ENCODE measurements at regions not wholly inside any gene's neighbourhood (a gene's known extent, or its start where the extent isn't known, plus 50 kb on each side); places are given as distances from the start of the nearest gene placed in this dataset.

GRCh38 chrX:110408949-110409588 is 50.4 kb downstream of the RTL9 start:
- DNase-seq: no peak
- in situ Hi-C loops (cut with HindIII; ENCODE audit: low pct_ligation_motif_present, low pct_unique_long_range_greater_than_20kb, low sequenced_read_pairs): loop anchor here (25.0 kb wide), 1 partner anchor 247 kb away; no protein-coding TSS in a partner anchor

GRCh38 chrX:110409925-110410324 is 51.3 kb downstream of the RTL9 start:
- in situ Hi-C loops (cut with HindIII; ENCODE audit: low pct_ligation_motif_present, low pct_unique_long_range_greater_than_20kb, low sequenced_read_pairs): loop anchor here (25.0 kb wide), 1 partner anchor 248 kb away; no protein-coding TSS in a partner anchor
- DNase-seq: peak; percentile 40

GRCh38 chrX:110410603-110411002 is 52.0 kb downstream of the RTL9 start:
- no peak for DNase-seq
- in situ Hi-C loops (cut with HindIII; ENCODE audit: low pct_ligation_motif_present, low pct_unique_long_range_greater_than_20kb, low sequenced_read_pairs): loop anchor here (25.0 kb wide), 1 partner anchor 248 kb away; no protein-coding TSS in a partner anchor

- in situ Hi-C loops (cut with HindIII; ENCODE audit: low pct_ligation_motif_present, low pct_unique_long_range_greater_than_20kb, low sequenced_read_pairs): loop anchor here (25.0 kb wide), 1 partner anchor 251 kb away; no protein-coding TSS in a partner anchor
- DNase-seq: peak; percentile 59
Measured at GRCh38 chrX:110412971-110413726, 54.5 kb downstream of the RTL9 start.

GRCh38 chrX:110413727-110414124 is 55.1 kb downstream of the RTL9 start:
- in situ Hi-C loops (cut with HindIII; ENCODE audit: low pct_ligation_motif_present, low pct_unique_long_range_greater_than_20kb, low sequenced_read_pairs): loop anchor here (25.0 kb wide), 1 partner anchor 251 kb away; no protein-coding TSS in a partner anchor
- no peak for DNase-seq

GRCh38 chrX:110414273-110414672 is 55.6 kb downstream of the RTL9 start:
- no peak for DNase-seq
- in situ Hi-C loops (cut with HindIII; ENCODE audit: low pct_ligation_motif_present, low pct_unique_long_range_greater_than_20kb, low sequenced_read_pairs): loop anchor here (25.0 kb wide), 1 partner anchor 252 kb away; no protein-coding TSS in a partner anchor

- in situ Hi-C loops (cut with HindIII; ENCODE audit: low pct_ligation_motif_present, low pct_unique_long_range_greater_than_20kb, low sequenced_read_pairs): loop anchor here (25.0 kb wide), 1 partner anchor 253 kb away; no protein-coding TSS in a partner anchor
- DNase-seq: no peak
Measured at GRCh38 chrX:110414679-110415439, 56.2 kb downstream of the RTL9 start.

- in situ Hi-C loops (cut with HindIII; ENCODE audit: low pct_ligation_motif_present, low pct_unique_long_range_greater_than_20kb, low sequenced_read_pairs): loop anchor here (25.0 kb wide), 1 partner anchor 253 kb away; no protein-coding TSS in a partner anchor
- DNase-seq: peak; percentile 22
Measured at GRCh38 chrX:110415440-110416170, 57.0 kb downstream of the RTL9 start.

- in situ Hi-C loops (cut with HindIII; ENCODE audit: low pct_ligation_motif_present, low pct_unique_long_range_greater_than_20kb, low sequenced_read_pairs): loop anchor here (25.0 kb wide), 1 partner anchor 255 kb away; no protein-coding TSS in a partner anchor
- DNase-seq: no peak
Measured at GRCh38 chrX:110417128-110417527, 58.5 kb downstream of the RTL9 start.

GRCh38 chrX:110418316-110419235 is 59.9 kb downstream of the RTL9 start:
- peak; percentile 20 for DNase-seq
- in situ Hi-C loops (cut with HindIII; ENCODE audit: low pct_ligation_motif_present, low pct_unique_long_range_greater_than_20kb, low sequenced_read_pairs): loop anchor here (25.0 kb wide), 1 partner anchor 256 kb away; no protein-coding TSS in a partner anchor

GRCh38 chrX:110419512-110419911 is 60.9 kb downstream of the RTL9 start:
- in situ Hi-C loops (cut with HindIII; ENCODE audit: low pct_ligation_motif_present, low pct_unique_long_range_greater_than_20kb, low sequenced_read_pairs): loop anchor here (25.0 kb wide), 1 partner anchor 257 kb away; no protein-coding TSS in a partner anchor

GRCh38 chrX:110420771-110421499 is 62.3 kb downstream of the RTL9 start:
- in situ Hi-C loops (cut with HindIII; ENCODE audit: low pct_ligation_motif_present, low pct_unique_long_range_greater_than_20kb, low sequenced_read_pairs): loop anchor here (25.0 kb wide), 1 partner anchor 259 kb away; no protein-coding TSS in a partner anchor

More at GRCh38 chrX:110419512-110419911, 60.9 kb downstream of the RTL9 start:
- no peak for DNase-seq

GRCh38 chrX:110421500-110422455 is 63.1 kb downstream of the RTL9 start:
- DNase-seq: no peak
- in situ Hi-C loops (cut with HindIII; ENCODE audit: low pct_ligation_motif_present, low pct_unique_long_range_greater_than_20kb, low sequenced_read_pairs): loop anchor here (25.0 kb wide), 1 partner anchor 259 kb away; no protein-coding TSS in a partner anchor

More at GRCh38 chrX:110420771-110421499, 62.3 kb downstream of the RTL9 start:
- DNase-seq: no peak

- in situ Hi-C loops (cut with HindIII; ENCODE audit: low pct_ligation_motif_present, low pct_unique_long_range_greater_than_20kb, low sequenced_read_pairs): loop anchor here (25.0 kb wide), 1 partner anchor 412 kb away; no protein-coding TSS in a partner anchor
Measured at GRCh38 chrX:110425222-110426154, 66.8 kb downstream of the RTL9 start.

More at GRCh38 chrX:110425222-110426154, 66.8 kb downstream of the RTL9 start:
- no peak for DNase-seq

Measured in ACHN (cell line).